Ovary (tissue), 3 donors: ENCODE measurements at regions not wholly inside any gene's neighbourhood (a gene's known extent, or its start where the extent isn't known, plus 50 kb on each side); places are given as distances from the start of the nearest gene placed in this dataset.

Source experiments
- CTCF ChIP-seq, 3 donors: fragments of 450-650 bp in 2 of 3; fragments of 200-600 bp in 1 of 3; IDR thresholded peaks; one replicate each; pipeline versions ENCODE4 v1.5.1 to v1.8.0; 2016 to 2022; ENCODE audit warnings: antibody characterized with exemption in 3 of 3, mild to moderate bottlenecking in 1 of 3
- EP300 ChIP-seq: sonication (generic); formaldehyde crosslinking; IDR thresholded peaks from one replicate; pipeline ENCODE4 v1.6.1; 2017; ENCODE audit warnings: antibody characterized with exemption
- POLR2A ChIP-seq: fragments of 450-650 bp; IDR thresholded peaks from one replicate; pipeline ENCODE4 v1.6.1; 2017; ENCODE audit warnings: antibody characterized with exemption, mild to moderate bottlenecking, moderate library complexity
- donor health status: DM: no; HTN: no; CAD: no.

DNA sequence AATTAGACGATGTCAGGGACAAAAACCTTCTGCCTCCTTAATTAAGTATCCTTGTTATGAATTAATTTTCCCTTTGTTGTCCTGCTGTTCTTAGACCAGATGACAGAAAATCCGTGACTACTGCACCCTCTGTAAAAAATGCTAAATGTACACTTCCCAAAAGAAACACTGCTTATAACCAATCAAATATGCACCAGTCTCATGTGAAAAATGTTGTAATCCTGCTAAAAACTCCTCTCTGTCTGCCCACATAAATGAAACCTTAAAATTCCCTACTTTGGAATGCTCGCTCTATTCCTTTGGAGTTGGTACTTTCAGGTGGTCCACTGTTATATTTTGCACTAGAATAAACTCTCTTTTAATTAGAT is 366.8 kb upstream of the CCDC179 start:
- TF ChIP-seq EP300 = no peak
- TF ChIP-seq CTCF (IDR thresholded peaks at IDR 0.05) = no peak
- TF ChIP-seq POLR2A = no peak
